K562 (cell line): ENCODE measurements at regions not wholly inside any gene's neighbourhood (a gene's known extent, or its start where the extent isn't known, plus 50 kb on each side); places are given as distances from the start of the nearest gene placed in this dataset.

Experiments
- ATAC-seq: fragments of 200-7000 bp; cut with Tn5 transposase; 3 replicates; pipeline ENCODE4 v1.9.1; 2020; ENCODE audit warnings: moderate library complexity
- BruUV-seq: library from RNA; stranded (reverse); fragments of 400-500 nt; replicated peaks from 2 replicates; lab custom pipeline; 2021; lab: Mats Ljungman, UMichigan
- CTCF ChIA-PET: fragments of 300-600 bp; formaldehyde crosslinking; extraction: SDS; loops from one replicate; lab custom pipeline; 2021; ENCODE audit warnings: low intra/inter-chr PET ratio; lab: Yijun Ruan, JAX
- POLR2A ChIA-PET: fragments of 300-600, 350-650 bp; sonication (Branson Sonifier 250); formaldehyde crosslinking; extraction: SDS; loops from one replicate; lab custom pipeline; 2021; ENCODE audit warnings: antibody characterized with exemption, inconsistent platforms; lab: Yijun Ruan, JAX
- DNase-seq, 4 experiments: peaks; one replicate each; pipeline versions ENCODE4 v3.0.0 to v3.0.0-alpha.2; 2011 to 2018; ENCODE audit warnings: low spot score in 3 of 4, mixed read lengths in 3 of 4; ENCODE audit errors: extremely low read depth in 1 of 4
- FAIRE-seq: peaks from 2 replicates; lab custom pipeline; 2011; peaks lifted over from hg19 to GRCh38; lab: Jason Lieb, UNC
- H2AFZ ChIP-seq: 2 replicates; pipeline ENCODE4 v1.6.0; 2011; ENCODE audit warnings: low read depth, low read length, control low read depth, inconsistent platforms
- H3K27ac ChIP-seq: fragments of 200-600 bp; 3 replicates; pipeline ENCODE4 v1.8.0; 2011; ENCODE audit warnings: low read depth, mild to moderate bottlenecking, control low read depth, inconsistent platforms, low read length, moderate library complexity, mixed read lengths; ENCODE audit errors: extremely low read depth
- H3K27me3 ChIP-seq, 2 experiments: fragments of 300-600 bp in 1 of 2; 2 replicates in 1 of 2; 3 replicates in 1 of 2; pipeline versions ENCODE4 v1.6.0 to v1.8.0; 2011; ENCODE audit warnings: inconsistent platforms in 2 of 2, low read length in 2 of 2, mild to moderate bottlenecking in 1 of 2, mixed read lengths in 1 of 2, moderate library complexity in 1 of 2; ENCODE audit not compliant: control insufficient read depth in 2 of 2, insufficient read depth in 2 of 2
- H3K36me3 ChIP-seq: fragments of 300-600 bp; 3 replicates; pipeline ENCODE4 v1.8.0; 2011; ENCODE audit warnings: mild to moderate bottlenecking, low read length, inconsistent platforms; ENCODE audit not compliant: control insufficient read depth, insufficient read depth
- H3K4me1 ChIP-seq, 2 experiments: fragments of 200-600 bp in 1 of 2; replicated peaks in 1 of 2; 2 replicates in 1 of 2; 3 replicates in 1 of 2; pipeline versions ENCODE4 v1.5.1 to v1.8.0; 2011; ENCODE audit warnings: inconsistent platforms in 2 of 2, low read length in 2 of 2, mild to moderate bottlenecking in 1 of 2, mixed read lengths in 1 of 2, moderate library complexity in 1 of 2; ENCODE audit not compliant: control insufficient read depth in 2 of 2, insufficient read depth in 2 of 2
- H3K4me2 ChIP-seq: 2 replicates; pipeline ENCODE4 v1.6.1; 2011; ENCODE audit warnings: low read length, control low read depth, inconsistent platforms, mixed read lengths; ENCODE audit not compliant: insufficient read depth
- H3K4me3 ChIP-seq: fragments of 200-600 bp; sonication (generic), shearing (Covaris generic); 2 replicates; pipeline ENCODE4 v1.5.1; 2016; ENCODE audit warnings: control low read depth, inconsistent platforms
- H3K79me2 ChIP-seq: fragments of 200-600 bp; 3 replicates; pipeline ENCODE4 v1.8.0; 2011; ENCODE audit warnings: low read length, inconsistent platforms; ENCODE audit not compliant: control insufficient read depth, insufficient read depth
- H3K9ac ChIP-seq, 2 experiments: 2 replicates each; pipeline versions ENCODE4 v1.6.0 to v1.6.1; 2011; ENCODE audit warnings: low read depth in 2 of 2, low read length in 2 of 2, control low read depth in 1 of 2, inconsistent platforms in 1 of 2, mild to moderate bottlenecking in 1 of 2, mixed read lengths in 1 of 2; ENCODE audit not compliant: insufficient read depth in 1 of 2
- H3K9me1 ChIP-seq: one replicate; pipeline ENCODE4 v1.6.0; 2011; ENCODE audit warnings: inconsistent platforms, mild to moderate bottlenecking, low read length, moderate library complexity; ENCODE audit not compliant: control insufficient read depth, insufficient read depth
- H3K9me3 ChIP-seq: replicated peaks from 2 replicates; pipeline ENCODE4 v1.5.1; 2011; ENCODE audit warnings: low read depth, low read length, inconsistent platforms; ENCODE audit not compliant: control insufficient read depth, insufficient read depth
- H4K20me1 ChIP-seq: replicated peaks from 2 replicates; pipeline ENCODE4 v1.6.1; 2011; ENCODE audit warnings: low read length, inconsistent platforms, mixed read lengths; ENCODE audit not compliant: control insufficient read depth, insufficient read depth
- CBFA2T3 ChIP-seq: fragments of 450-650 bp; IDR thresholded peaks from 2 replicates; pipeline ENCODE4 v1.6.1; 2017
- EP300 ChIP-seq: IDR thresholded peaks from 2 replicates; pipeline ENCODE4 v1.6.1; 2012; ENCODE audit warnings: low read length, improper control_type of control experiment
- FIP1L1 ChIP-seq: fragments of 200-400 bp; formaldehyde crosslinking; IDR thresholded peaks from 2 replicates; pipeline ENCODE4 v1.6.1; 2018; ENCODE audit warnings: mild to moderate bottlenecking, low read depth, low read length; ENCODE audit not compliant: poor library complexity, severe bottlenecking
- FOXA1 ChIP-seq: fragments of 450-650 bp; IDR thresholded peaks from 2 replicates; pipeline ENCODE4 v1.6.1; 2016; ENCODE audit warnings: mild to moderate bottlenecking, borderline replicate concordance
- FOXP1 ChIP-seq: sonication (generic); formaldehyde crosslinking; IDR thresholded peaks from 2 replicates; pipeline ENCODE4 v1.8.0; 2022; ENCODE audit warnings: mild to moderate bottlenecking, missing genetic modification reagents
- HBP1 ChIP-seq: fragments of 450-650 bp; formaldehyde crosslinking; IDR thresholded peaks from 2 replicates; pipeline ENCODE4 v1.4.0; 2022; ENCODE audit warnings: missing genetic modification characterization
- HCFC1 ChIP-seq: IDR thresholded peaks from 2 replicates; pipeline ENCODE4 v1.6.1; 2012; ENCODE audit warnings: low read depth, low read length, improper control_type of control experiment
- NFXL1 ChIP-seq: fragments of 450-650 bp; formaldehyde crosslinking; IDR thresholded peaks from 2 replicates; pipeline ENCODE4 v1.4.0; 2021; ENCODE audit warnings: mild to moderate bottlenecking
- NUFIP1 ChIP-seq: fragments of 450-650 bp; IDR thresholded peaks from 2 replicates; pipeline ENCODE4 v1.6.1; 2018; ENCODE audit not compliant: partially characterized antibody
- PHB2 ChIP-seq: fragments of 450-650 bp; IDR thresholded peaks from 2 replicates; pipeline ENCODE4 v1.6.1; 2017; ENCODE audit warnings: low read depth
- PTTG1 ChIP-seq: fragments of 450-650 bp; IDR thresholded peaks from 2 replicates; pipeline ENCODE4 v1.6.1; 2016; ENCODE audit warnings: low read depth, mild to moderate bottlenecking, missing genetic modification characterization, missing compliant biosample characterization
- RNF219 ChIP-seq: fragments of 250-450 bp; sonication (Bioruptor Pico); IDR thresholded peaks from 2 replicates; pipeline ENCODE4 v1.5.0; 2022; ENCODE audit warnings: mild to moderate bottlenecking
- SUPT5H ChIP-seq: fragments of 450-650 bp; IDR thresholded peaks from 2 replicates; pipeline ENCODE4 v1.6.1; 2016
- ZNF121 ChIP-seq: sonication (generic); formaldehyde crosslinking; conservative IDR thresholded peaks from 2 replicates; pipeline ENCODE4 v1.8.0; 2022; ENCODE audit warnings: missing genetic modification reagents
- ZNF124 ChIP-seq: sonication (generic); formaldehyde crosslinking; IDR thresholded peaks from 2 replicates; pipeline ENCODE4 v1.8.1; 2022; ENCODE audit warnings: missing genetic modification reagents
- ZNF584 ChIP-seq: fragments of 200-800 bp; sonication (Bioruptor generic); IDR thresholded peaks from 2 replicates; pipeline ENCODE4 v1.6.1; 2016; ENCODE audit warnings: low read depth, mild to moderate bottlenecking, missing genetic modification characterization, missing compliant biosample characterization
- ZNF764 ChIP-seq: fragments of 250-450 bp; sonication (Bioruptor Pico); IDR thresholded peaks from 2 replicates; pipeline ENCODE4 v1.4.0; 2020; ENCODE audit warnings: low read depth, mild to moderate bottlenecking, moderate library complexity
- WGBS: fragments of 100-300 bp; shearing (Covaris generic); methylation state at CpG from one replicate; pipeline ENCODE4 v1.1.6; 2016; ENCODE audit warnings: low coverage, mixed read lengths; ENCODE audit not compliant: insufficient coverage; ENCODE audit errors: missing lambda C conversion rate; 5-methylcytosine and 5-hydroxymethylcytosine counted together
- in situ Hi-C: fragments of 300-500 bp; cut with MboI; formaldehyde crosslinking; loops from 4 replicates; pipeline ENCODE4 v1.15.0; 2018; ENCODE audit warnings: inconsistent platforms, mixed read lengths
- intact Hi-C: fragments of 100-400 bp; cut with micrococcal nuclease; formaldehyde crosslinking; loops from 2 replicates; pipeline ENCODE4 v1.14.2; 2022

GRCh38 chr7:109261781-109262180 lies 692.1 kb downstream of the DNAJB9 start:
- TF ChIP-seq ZNF764 (CRISPR knock-in tag) (no peak), ZNF124 (CRISPR knock-in tag) (no peak), NFXL1 (CRISPR knock-in tag) (no peak), SUPT5H (no peak)
- H3K4me1 ChIP-seq: no peaks in the 10 kb centered on the region
- in situ Hi-C loops (no loop called here), intact Hi-C loops (no loop called here)
- no peak overlapping the region for H3K4me3 ChIP-seq
- no TSS peak for BruUV-seq
- H4K20me1 ChIP-seq: no peaks in the 10 kb centered on the region
- 0% methylated on average over 3 of the region's 3 CpGs for WGBS
- H3K9me1 ChIP-seq: no peaks in the 10 kb centered on the region
- no peaks in the 10 kb centered on the region for H3K27me3 ChIP-seq
- ChIA-PET POLR2A (no interaction called here), CTCF (no interaction called here)
- peaks cover 1% of the 10 kb centered on the region; the same call in 1 of the 2 replicates for H3K9me3 ChIP-seq
- ATAC-seq (no peak), DNase-seq (no peak), FAIRE-seq (no peak)
- H3K4me2 ChIP-seq: no peak overlapping the region
- no peak overlapping the region for H3K9ac ChIP-seq
- H3K36me3 ChIP-seq: no peaks in the 10 kb centered on the region
- no peak overlapping the region for H3K27ac ChIP-seq
- no peak overlapping the region for H2AFZ ChIP-seq
- H3K79me2 ChIP-seq: no peaks in the 10 kb centered on the region

- no peak overlapping the region for H3K4me2 ChIP-seq
- no peak overlapping the region for H3K9ac ChIP-seq
- ChIA-PET CTCF (no interaction called here), POLR2A (no interaction called here)
- DNase-seq (no peak), FAIRE-seq (no peak), ATAC-seq (no peak)
- no peaks in the 10 kb centered on the region for H3K27me3 ChIP-seq
- in situ Hi-C loops (no loop called here), intact Hi-C loops (no loop called here)
- WGBS: 5% methylated on average over 3 of the region's 3 CpGs
- H3K4me1 ChIP-seq: no peaks in the 10 kb centered on the region
- no peaks in the 10 kb centered on the region for H3K9me1 ChIP-seq
- no peak overlapping the region for H3K4me3 ChIP-seq
- H3K79me2 ChIP-seq: no peaks in the 10 kb centered on the region
- H4K20me1 ChIP-seq: no peaks in the 10 kb centered on the region
- BruUV-seq: no TSS peak
- no peak overlapping the region for H3K27ac ChIP-seq
- H2AFZ ChIP-seq: no peak overlapping the region
- H3K36me3 ChIP-seq: no peaks in the 10 kb centered on the region
- no peaks in the 10 kb centered on the region for H3K9me3 ChIP-seq
- TF ChIP-seq HCFC1 (no peak), HBP1 (CRISPR knock-in tag) (no peak), CBFA2T3 (no peak), RNF219 (CRISPR knock-in tag) (no peak), FIP1L1 (no peak), FOXP1 (CRISPR knock-in tag) (no peak), ZNF584 (CRISPR knock-in tag) (no peak), EP300 (no peak), ZNF121 (CRISPR knock-in tag) (no peak), NUFIP1 (no peak), PTTG1 (tag) (no peak), PHB2 (no peak), FOXA1 (no peak)
Measured at GRCh38 chr7:109266610-109267009, 696.9 kb downstream of the DNAJB9 start.
